ENCODE measurements at regions not wholly inside any gene's neighbourhood (a gene's known extent, or its start where the extent isn't known, plus 50 kb on each side); places are given as distances from the start of the nearest gene placed in this dataset.

- TF ChIP-seq FOXA2 (IDR thresholded peaks at IDR 0.05): no peak
- TF ChIP-seq SP1 (IDR thresholded peaks at IDR 0.05): no peak
- TF ChIP-seq MAX (IDR thresholded peaks at IDR 0.05): no peak
- no peak for TF ChIP-seq ZBTB33 (IDR thresholded peaks at IDR 0.05)
- no peak for TF ChIP-seq HNF4G (IDR thresholded peaks at IDR 0.05)
- no peak for TF ChIP-seq YY1 (IDR thresholded peaks at IDR 0.05)
- TF ChIP-seq NR2F2 (IDR thresholded peaks at IDR 0.05): no peak
- WGBS: 44% methylated on average over 26 of the region's 26 CpGs
- Histone ChIP-seq H3K4me3 (ENCODE audit: low read depth in 1 of 3, low read length in 3 of 3) (no peak overlapping the region), H3K9ac (ENCODE audit: low read depth in 1 of 2, low read length in 2 of 2) (no peak overlapping the region), H3K9me3 (ENCODE audit: control insufficient read depth in 4 of 4, low read length in 3 of 4) (peaks cover 0 to 9% (median 5%) of the 10 kb centered on the region in 4 donors), H3K27ac (ENCODE audit: low read depth in 1 of 2, low read length in 2 of 2) (no peak overlapping the region), H3K27me3 (ENCODE audit: control insufficient read depth in 4 of 4, insufficient read depth in 4 of 4, low read length in 3 of 4) (peaks cover 0 to 11% (median 0%) of the 10 kb centered on the region in 4 donors), H3K36me3 (ENCODE audit: control insufficient read depth in 4 of 4, insufficient read depth in 3 of 4, low read depth in 1 of 4, low read length in 3 of 4) (no peaks in the 10 kb centered on the region), H3K4me1 (ENCODE audit: control insufficient read depth in 4 of 4, insufficient read depth in 4 of 4, low read length in 3 of 4) (no peaks in the 10 kb centered on the region)
- no peak for DNase-seq (ENCODE audit: low spot score)
Observed at GRCh38 chr14:104383088-104383995, 196.2 kb upstream of the C14orf180 start.

- H3K9ac ChIP-seq (ENCODE audit: low read depth in 1 of 2, low read length in 2 of 2): no peak overlapping the region
- no peaks in the 10 kb centered on the region for H3K4me1 ChIP-seq (ENCODE audit: control insufficient read depth in 4 of 4, insufficient read depth in 4 of 4, low read length in 3 of 4)
- WGBS: 46% methylated on average over 19 of the region's 19 CpGs
- H3K36me3 ChIP-seq (ENCODE audit: control insufficient read depth in 4 of 4, insufficient read depth in 3 of 4, low read depth in 1 of 4, low read length in 3 of 4): no peaks in the 10 kb centered on the region
- H3K27ac ChIP-seq (ENCODE audit: low read depth in 1 of 2, low read length in 2 of 2): no peak overlapping the region
- DNase-seq (ENCODE audit: low spot score): no peak
- H3K27me3 ChIP-seq (ENCODE audit: control insufficient read depth in 4 of 4, insufficient read depth in 4 of 4, low read length in 3 of 4): peaks cover 0 to 11% (median 0%) of the 10 kb centered on the region in 4 donors
- H3K4me3 ChIP-seq (ENCODE audit: low read depth in 1 of 3, low read length in 3 of 3): no peak overlapping the region
- H3K9me3 ChIP-seq (ENCODE audit: control insufficient read depth in 4 of 4, low read length in 3 of 4): peaks cover 0 to 8% (median 5%) of the 10 kb centered on the region in 4 donors
- TF ChIP-seq HNF4A (conservative IDR thresholded peaks at IDR 0.05): no peak
- no peak for TF ChIP-seq YY1 (IDR thresholded peaks at IDR 0.05)
- TF ChIP-seq SP1 (IDR thresholded peaks at IDR 0.05): no peak
- TF ChIP-seq CTCF (IDR thresholded peaks at IDR 0.05; ENCODE audit: low read depth, low read length, missing input control): no peak
- no peak for TF ChIP-seq MAX (IDR thresholded peaks at IDR 0.05)
Observed at GRCh38 chr14:104383996-104384775, 195.4 kb upstream of the C14orf180 start.

- TF ChIP-seq ZBTB33 (IDR thresholded peaks at IDR 0.05): no peak
- Histone ChIP-seq H3K9me3 (ENCODE audit: control insufficient read depth in 4 of 4, low read length in 3 of 4) (peaks cover 0 to 5% (median 4%) of the 10 kb centered on the region in 4 donors), H3K36me3 (ENCODE audit: control insufficient read depth in 4 of 4, insufficient read depth in 3 of 4, low read depth in 1 of 4, low read length in 3 of 4) (no peaks in the 10 kb centered on the region), H3K27me3 (ENCODE audit: control insufficient read depth in 4 of 4, insufficient read depth in 4 of 4, low read length in 3 of 4) (peaks cover 0 to 8% (median 0%) of the 10 kb centered on the region in 4 donors), H3K9ac (ENCODE audit: low read depth in 1 of 2, low read length in 2 of 2) (no peak overlapping the region), H3K4me1 (ENCODE audit: control insufficient read depth in 4 of 4, insufficient read depth in 4 of 4, low read length in 3 of 4) (no peaks in the 10 kb centered on the region), H3K4me3 (ENCODE audit: low read depth in 1 of 3, low read length in 3 of 3) (no peak overlapping the region), H3K27ac (ENCODE audit: low read depth in 1 of 2, low read length in 2 of 2) (no peak overlapping the region)
- DNase-seq (ENCODE audit: low spot score): no peak
- 58% methylated on average over 6 of the region's 6 CpGs for WGBS
Observed at GRCh38 chr14:104384776-104385071, 194.8 kb upstream of the C14orf180 start.
